ENCODE measurements at regions not wholly inside any gene's neighbourhood (a gene's known extent, or its start where the extent isn't known, plus 50 kb on each side); places are given as distances from the start of the nearest gene placed in this dataset.

DNA sequence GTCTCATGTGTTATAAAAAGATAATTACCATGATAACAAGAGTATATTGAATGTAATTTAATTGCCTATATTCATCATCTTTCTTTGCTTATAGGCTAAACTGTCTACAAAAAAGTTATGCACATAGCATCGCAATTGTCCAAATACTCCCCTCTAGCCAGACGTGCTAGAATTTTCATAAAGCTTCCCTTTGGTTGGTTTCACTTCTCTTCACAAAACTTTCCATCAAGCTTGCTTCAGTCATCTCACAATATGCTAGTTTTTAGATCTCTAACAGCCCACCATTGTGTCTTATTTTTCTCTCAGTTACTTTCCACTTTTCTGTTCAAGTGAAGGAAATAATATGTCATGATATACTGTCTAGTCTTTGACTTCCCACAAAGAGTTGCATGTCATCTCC, 448.3 kb upstream of the SPANXN1 start:
- Histone ChIP-seq H3K27ac (ENCODE audit: insufficient read depth, low read length) (no peak overlapping the region), H3K4me1 (ENCODE audit: control insufficient read depth, extremely low read depth, insufficient read depth, low read length) (no peaks in the 10 kb centered on the region), H3K9ac (ENCODE audit: insufficient read depth, low read length) (no peak overlapping the region), H3K4me3 (replicated peaks in 1 of 4; ENCODE audit: control extremely low read depth in 1 of 4, insufficient read depth in 1 of 4, low read depth in 3 of 4, low read length in 4 of 4) (no peak overlapping the region), H3K79me2 (ENCODE audit: control insufficient read depth, insufficient read depth, low read length) (no peaks in the 10 kb centered on the region), H3K36me3 (ENCODE audit: control insufficient read depth, insufficient read depth, low read length) (no peaks in the 10 kb centered on the region), H2AFZ (ENCODE audit: low read length) (no peak overlapping the region), H3K27me3 (ENCODE audit: control insufficient read depth, insufficient read depth, low read length) (no peaks in the 10 kb centered on the region), H3K4me2 (ENCODE audit: extremely low read depth, insufficient read depth, low read length) (no peak overlapping the region), H4K20me1 (ENCODE audit: control insufficient read depth, extremely low read depth, insufficient read depth, low read length) (no peaks in the 10 kb centered on the region), H3K9me3 (ENCODE audit: control insufficient read depth, insufficient read depth, low read depth, low read length) (no peaks in the 10 kb centered on the region)
- TF ChIP-seq, protein P1, sequence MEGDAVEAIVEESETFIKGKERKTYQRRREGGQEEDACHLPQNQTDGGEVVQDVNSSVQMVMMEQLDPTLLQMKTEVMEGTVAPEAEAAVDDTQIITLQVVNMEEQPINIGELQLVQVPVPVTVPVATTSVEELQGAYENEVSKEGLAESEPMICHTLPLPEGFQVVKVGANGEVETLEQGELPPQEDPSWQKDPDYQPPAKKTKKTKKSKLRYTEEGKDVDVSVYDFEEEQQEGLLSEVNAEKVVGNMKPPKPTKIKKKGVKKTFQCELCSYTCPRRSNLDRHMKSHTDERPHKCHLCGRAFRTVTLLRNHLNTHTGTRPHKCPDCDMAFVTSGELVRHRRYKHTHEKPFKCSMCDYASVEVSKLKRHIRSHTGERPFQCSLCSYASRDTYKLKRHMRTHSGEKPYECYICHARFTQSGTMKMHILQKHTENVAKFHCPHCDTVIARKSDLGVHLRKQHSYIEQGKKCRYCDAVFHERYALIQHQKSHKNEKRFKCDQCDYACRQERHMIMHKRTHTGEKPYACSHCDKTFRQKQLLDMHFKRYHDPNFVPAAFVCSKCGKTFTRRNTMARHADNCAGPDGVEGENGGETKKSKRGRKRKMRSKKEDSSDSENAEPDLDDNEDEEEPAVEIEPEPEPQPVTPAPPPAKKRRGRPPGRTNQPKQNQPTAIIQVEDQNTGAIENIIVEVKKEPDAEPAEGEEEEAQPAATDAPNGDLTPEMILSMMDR (conservative IDR thresholded peaks at IDR 0.05 in 1 of 2, IDR thresholded peaks at IDR 0.05 in 1 of 2; ENCODE audit: low read depth in 1 of 2, low read length in 2 of 2): no peak
- no peak for TF ChIP-seq EZH2 (IDR thresholded peaks at IDR 0.05; ENCODE audit: low read length, missing control alignments)
- DNase-seq (ENCODE audit: low read depth in 2 of 2): no peak

DNA sequence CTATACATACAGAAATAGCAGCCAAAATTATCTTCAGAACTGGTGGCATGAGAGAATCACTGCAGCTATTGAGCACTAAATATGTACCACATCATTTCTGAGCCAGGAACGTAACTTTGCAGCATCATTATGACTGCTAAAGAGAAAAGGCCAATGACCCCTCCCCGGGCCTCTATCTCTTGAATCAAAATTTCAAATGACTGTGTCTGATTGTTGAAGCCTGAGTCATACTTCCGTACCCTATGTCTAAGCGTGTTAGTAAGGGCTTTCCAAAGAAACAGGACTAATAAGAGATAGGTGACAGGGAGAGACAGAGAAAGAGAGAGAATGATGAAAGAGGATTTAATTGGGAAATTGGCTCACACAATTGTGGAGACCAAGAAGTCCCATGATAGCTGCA, 445.5 kb upstream of the SPANXN1 start:
- no peak overlapping the region for H2AFZ ChIP-seq (ENCODE audit: low read length)
- H3K9ac ChIP-seq (ENCODE audit: insufficient read depth, low read length): no peak overlapping the region
- H3K27me3 ChIP-seq (ENCODE audit: control insufficient read depth, insufficient read depth, low read length): no peaks in the 10 kb centered on the region
- no peaks in the 10 kb centered on the region for H3K4me1 ChIP-seq (ENCODE audit: control insufficient read depth, extremely low read depth, insufficient read depth, low read length)
- TF ChIP-seq EZH2 (IDR thresholded peaks at IDR 0.05; ENCODE audit: low read length, missing control alignments): no peak
- TF ChIP-seq, protein P1 (conservative IDR thresholded peaks at IDR 0.05 in 1 of 2, IDR thresholded peaks at IDR 0.05 in 1 of 2; ENCODE audit: low read depth in 1 of 2, low read length in 2 of 2): no peak
- no peaks in the 10 kb centered on the region for H3K36me3 ChIP-seq (ENCODE audit: control insufficient read depth, insufficient read depth, low read length)
- no peak for DNase-seq (ENCODE audit: low read depth in 2 of 2)
- H3K9me3 ChIP-seq (ENCODE audit: control insufficient read depth, insufficient read depth, low read depth, low read length): no peaks in the 10 kb centered on the region
- H3K4me3 ChIP-seq (replicated peaks in 1 of 4; ENCODE audit: control extremely low read depth in 1 of 4, insufficient read depth in 1 of 4, low read depth in 3 of 4, low read length in 4 of 4): no peak overlapping the region
- H4K20me1 ChIP-seq (ENCODE audit: control insufficient read depth, extremely low read depth, insufficient read depth, low read length): no peaks in the 10 kb centered on the region
- no peak overlapping the region for H3K27ac ChIP-seq (ENCODE audit: insufficient read depth, low read length)
- H3K4me2 ChIP-seq (ENCODE audit: extremely low read depth, insufficient read depth, low read length): no peak overlapping the region
- no peaks in the 10 kb centered on the region for H3K79me2 ChIP-seq (ENCODE audit: control insufficient read depth, insufficient read depth, low read length)

DNA sequence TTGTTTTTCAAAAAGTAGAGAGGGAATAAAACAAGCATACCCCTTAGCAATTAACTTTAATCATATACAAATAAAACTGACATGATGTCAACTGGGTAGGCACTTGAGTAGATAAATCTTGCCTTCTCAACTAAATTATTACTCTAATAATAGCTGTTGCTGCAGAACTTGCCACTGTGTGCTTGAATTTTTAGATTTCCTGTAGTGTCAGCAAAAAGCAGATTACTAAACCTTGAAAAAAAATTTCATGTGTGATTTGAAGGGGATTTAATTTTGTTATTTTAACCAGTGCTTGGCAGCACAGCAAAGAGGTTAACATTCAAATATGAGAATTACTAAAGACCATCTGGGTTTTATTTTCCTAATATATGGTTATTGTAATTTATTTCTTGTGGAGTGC, 438.3 kb upstream of the SPANXN1 start:
- Histone ChIP-seq H3K27ac (ENCODE audit: insufficient read depth, low read length) (no peak overlapping the region), H2AFZ (ENCODE audit: low read length) (no peak overlapping the region), H3K27me3 (ENCODE audit: control insufficient read depth, insufficient read depth, low read length) (no peaks in the 10 kb centered on the region), H3K79me2 (ENCODE audit: control insufficient read depth, insufficient read depth, low read length) (no peaks in the 10 kb centered on the region), H3K4me1 (ENCODE audit: control insufficient read depth, extremely low read depth, insufficient read depth, low read length) (no peaks in the 10 kb centered on the region), H4K20me1 (ENCODE audit: control insufficient read depth, extremely low read depth, insufficient read depth, low read length) (no peaks in the 10 kb centered on the region), H3K9ac (ENCODE audit: insufficient read depth, low read length) (no peak overlapping the region), H3K4me2 (ENCODE audit: extremely low read depth, insufficient read depth, low read length) (no peak overlapping the region), H3K4me3 (replicated peaks in 1 of 4; ENCODE audit: control extremely low read depth in 1 of 4, insufficient read depth in 1 of 4, low read depth in 3 of 4, low read length in 4 of 4) (no peak overlapping the region), H3K36me3 (ENCODE audit: control insufficient read depth, insufficient read depth, low read length) (no peaks in the 10 kb centered on the region), H3K9me3 (ENCODE audit: control insufficient read depth, insufficient read depth, low read depth, low read length) (no peaks in the 10 kb centered on the region)
- no peak for DNase-seq (ENCODE audit: low read depth in 2 of 2)
- TF ChIP-seq, protein P1 (conservative IDR thresholded peaks at IDR 0.05 in 1 of 2, IDR thresholded peaks at IDR 0.05 in 1 of 2; ENCODE audit: low read depth in 1 of 2, low read length in 2 of 2): no peak
- no peak for TF ChIP-seq EZH2 (IDR thresholded peaks at IDR 0.05; ENCODE audit: low read length, missing control alignments)

All from fibroblast of lung (primary cell).